Kidney epithelial cell (primary cell): ENCODE measurements at regions not wholly inside any gene's neighbourhood (a gene's known extent, or its start where the extent isn't known, plus 50 kb on each side); places are given as distances from the start of the nearest gene placed in this dataset.

Experiments used
- DNase-seq: peaks from one replicate; pipeline ENCODE4 v3.0.0-alpha.2; 2010; ENCODE audit warnings: low read depth
- H3K27me3 ChIP-seq: 2 replicates; pipeline ENCODE4 v1.6.0; 2011; ENCODE audit warnings: low read length; ENCODE audit not compliant: control insufficient read depth, insufficient read depth
- H3K36me3 ChIP-seq: 2 replicates; pipeline ENCODE4 v1.5.1; 2011; ENCODE audit warnings: low read length; ENCODE audit not compliant: control insufficient read depth, insufficient read depth
- H3K4me3 ChIP-seq: 2 replicates; pipeline ENCODE4 v1.5.1; 2011; ENCODE audit warnings: low read depth, mild to moderate bottlenecking, control low read depth, low read length
- TF ChIP-seq, protein P1 (sequence below): IDR thresholded peaks from 2 replicates; pipeline ENCODE4 v1.5.1; 2011; ENCODE audit warnings: mild to moderate bottlenecking, moderate library complexity, low read length, control low read depth, inconsistent platforms; ENCODE audit not compliant: insufficient read depth, poor library complexity, severe bottlenecking

GRCh38 chr4:97493815-97494518 lies 649.3 kb downstream of the STPG2 start:
- TF ChIP-seq, protein P1, sequence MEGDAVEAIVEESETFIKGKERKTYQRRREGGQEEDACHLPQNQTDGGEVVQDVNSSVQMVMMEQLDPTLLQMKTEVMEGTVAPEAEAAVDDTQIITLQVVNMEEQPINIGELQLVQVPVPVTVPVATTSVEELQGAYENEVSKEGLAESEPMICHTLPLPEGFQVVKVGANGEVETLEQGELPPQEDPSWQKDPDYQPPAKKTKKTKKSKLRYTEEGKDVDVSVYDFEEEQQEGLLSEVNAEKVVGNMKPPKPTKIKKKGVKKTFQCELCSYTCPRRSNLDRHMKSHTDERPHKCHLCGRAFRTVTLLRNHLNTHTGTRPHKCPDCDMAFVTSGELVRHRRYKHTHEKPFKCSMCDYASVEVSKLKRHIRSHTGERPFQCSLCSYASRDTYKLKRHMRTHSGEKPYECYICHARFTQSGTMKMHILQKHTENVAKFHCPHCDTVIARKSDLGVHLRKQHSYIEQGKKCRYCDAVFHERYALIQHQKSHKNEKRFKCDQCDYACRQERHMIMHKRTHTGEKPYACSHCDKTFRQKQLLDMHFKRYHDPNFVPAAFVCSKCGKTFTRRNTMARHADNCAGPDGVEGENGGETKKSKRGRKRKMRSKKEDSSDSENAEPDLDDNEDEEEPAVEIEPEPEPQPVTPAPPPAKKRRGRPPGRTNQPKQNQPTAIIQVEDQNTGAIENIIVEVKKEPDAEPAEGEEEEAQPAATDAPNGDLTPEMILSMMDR, result no peak
- Histone ChIP-seq H3K27me3 (no peaks in the 10 kb centered on the region), H3K4me3 (no peak overlapping the region), H3K36me3 (no peaks in the 10 kb centered on the region)
- no peak for DNase-seq

GRCh38 chr4:97496298-97496873 lies 646.9 kb downstream of the STPG2 start:
- no peaks in the 10 kb centered on the region for H3K36me3 ChIP-seq
- H3K4me3 ChIP-seq, result no peak overlapping the region
- no peaks in the 10 kb centered on the region for H3K27me3 ChIP-seq
- no peak for DNase-seq
- TF ChIP-seq, protein P1, result no peak

- TF ChIP-seq, protein P1, result no peak
- Histone ChIP-seq H3K27me3 (no peaks in the 10 kb centered on the region), H3K4me3 (no peak overlapping the region), H3K36me3 (no peaks in the 10 kb centered on the region)
- peak; percentile 71 for DNase-seq
Measured at GRCh38 chr4:97498875-97499274, 644.4 kb downstream of the STPG2 start.

DNA sequence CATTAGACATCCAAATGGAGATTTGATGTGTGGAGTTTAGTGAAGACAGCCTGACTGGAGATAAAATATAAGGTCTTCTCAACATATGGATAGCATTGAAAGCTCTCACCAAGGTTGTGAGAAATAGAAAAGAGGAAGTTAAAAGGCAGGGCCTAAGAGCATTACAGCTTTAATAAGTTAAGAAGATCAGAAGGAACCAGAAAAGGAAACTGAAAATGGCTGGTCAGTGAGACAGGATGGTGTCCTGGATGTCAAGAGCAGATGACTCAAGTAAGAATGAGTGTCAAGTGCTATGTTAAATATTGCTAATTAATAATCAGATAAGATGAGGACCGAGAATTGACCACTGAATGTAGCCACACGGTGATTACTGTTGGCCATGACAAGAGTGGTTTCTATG lies 642.9 kb downstream of the STPG2 start:
- no peaks in the 10 kb centered on the region for H3K27me3 ChIP-seq
- TF ChIP-seq, protein P1, result no peak
- no peaks in the 10 kb centered on the region for H3K36me3 ChIP-seq
- no peak overlapping the region for H3K4me3 ChIP-seq
- no peak for DNase-seq

DNA sequence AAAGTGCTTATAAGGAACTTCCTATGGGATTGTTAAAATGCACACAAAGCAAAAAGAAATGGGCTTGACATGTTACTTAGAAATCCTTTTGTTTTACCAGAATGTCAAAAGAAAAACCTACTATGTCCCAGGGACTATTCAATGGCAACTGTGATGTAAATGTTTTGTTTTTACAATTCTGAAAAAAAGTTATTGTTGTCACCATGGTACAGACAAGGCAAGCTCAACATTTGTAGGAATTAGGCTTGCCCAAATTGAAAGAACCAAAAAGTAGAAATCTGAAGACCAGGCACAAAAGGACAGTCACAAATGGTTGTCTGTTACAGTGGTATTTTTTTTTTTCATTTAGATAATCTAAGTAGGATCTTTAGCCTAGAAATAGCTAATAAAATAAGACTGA lies 638.6 kb downstream of the STPG2 start:
- Histone ChIP-seq H3K36me3 (no peaks in the 10 kb centered on the region), H3K27me3 (no peaks in the 10 kb centered on the region), H3K4me3 (no peak overlapping the region)
- TF ChIP-seq, protein P1, result no peak
- no peak for DNase-seq
